BE2C (cell line): ENCODE measurements at regions not wholly inside any gene's neighbourhood (a gene's known extent, or its start where the extent isn't known, plus 50 kb on each side); places are given as distances from the start of the nearest gene placed in this dataset.

ENCODE experiments used
- DNase-seq: peaks from one replicate; pipeline ENCODE4 v3.0.0-alpha.2; 2020
- H3K27me3 ChIP-seq: fragments of 250-450 bp; sonication (Bioruptor Pico); 2 replicates; pipeline ENCODE4 v1.5.1; 2020; ENCODE audit warnings: mild to moderate bottlenecking
- H3K36me3 ChIP-seq: fragments of 250-450 bp; sonication (Bioruptor Pico); 2 replicates; pipeline ENCODE4 v1.5.1; 2020; ENCODE audit warnings: mild to moderate bottlenecking
- H3K4me1 ChIP-seq: fragments of 250-450 bp; sonication (Bioruptor Pico); 2 replicates; pipeline ENCODE4 v1.5.1; 2020
- H3K4me3 ChIP-seq: 2 replicates; pipeline ENCODE4 v1.5.1; 2011; ENCODE audit warnings: low read depth, low read length
- H3K9me3 ChIP-seq: fragments of 250-450 bp; sonication (Bioruptor Pico); 2 replicates; pipeline ENCODE4 v1.5.1; 2020
- CTCF ChIP-seq: IDR thresholded peaks from 2 replicates; pipeline ENCODE4 v1.5.1; 2012; ENCODE audit warnings: mild to moderate bottlenecking, low read depth, low read length

- H3K36me3 ChIP-seq, result no peaks in the 10 kb centered on the region
- no peaks in the 10 kb centered on the region for H3K9me3 ChIP-seq
- no peak for TF ChIP-seq CTCF
- no peak for DNase-seq
- H3K4me3 ChIP-seq, result no peak overlapping the region
- H3K4me1 ChIP-seq, result no peaks in the 10 kb centered on the region; the same call in 1 of the 2 replicates
- H3K27me3 ChIP-seq, result peaks cover 11% of the 10 kb centered on the region
Measured at GRCh38 chr20:41877911-41878310, 259.7 kb upstream of the CHD6 start.

- TF ChIP-seq CTCF, result no peak
- H3K4me1 ChIP-seq, result no peaks in the 10 kb centered on the region; the same call in 1 of the 2 replicates
- peaks cover 3% of the 10 kb centered on the region; the same call in 1 of the 2 replicates for H3K27me3 ChIP-seq
- DNase-seq, result no peak
- no peak overlapping the region for H3K4me3 ChIP-seq
- no peaks in the 10 kb centered on the region for H3K36me3 ChIP-seq
- H3K9me3 ChIP-seq, result no peaks in the 10 kb centered on the region
Measured at GRCh38 chr20:41874658-41875057, 256.5 kb upstream of the CHD6 start.

GRCh38 chr20:41872930-41873329, 254.8 kb upstream of the CHD6 start:
- DNase-seq, result no peak
- Histone ChIP-seq H3K9me3 (no peaks in the 10 kb centered on the region), H3K27me3 (peaks cover 3% of the 10 kb centered on the region; the same call in 1 of the 2 replicates), H3K4me1 (no peaks in the 10 kb centered on the region), H3K4me3 (no peak overlapping the region), H3K36me3 (no peaks in the 10 kb centered on the region)
- TF ChIP-seq CTCF, result no peak

- no peaks in the 10 kb centered on the region for H3K9me3 ChIP-seq
- H3K4me3 ChIP-seq, result no peak overlapping the region
- no peak for TF ChIP-seq CTCF
- no peak for DNase-seq
- no peaks in the 10 kb centered on the region for H3K4me1 ChIP-seq
- H3K36me3 ChIP-seq, result no peaks in the 10 kb centered on the region
- H3K27me3 ChIP-seq, result no peaks in the 10 kb centered on the region; the same call in 1 of the 2 replicates
Measured at GRCh38 chr20:41870869-41871462, 252.8 kb upstream of the CHD6 start.

- TF ChIP-seq CTCF, result no peak
- H3K36me3 ChIP-seq, result no peaks in the 10 kb centered on the region
- no peaks in the 10 kb centered on the region; the same call in 1 of the 2 replicates for H3K27me3 ChIP-seq
- H3K4me3 ChIP-seq, result no peak overlapping the region
- no peaks in the 10 kb centered on the region for H3K9me3 ChIP-seq
- no peak for DNase-seq
- no peaks in the 10 kb centered on the region for H3K4me1 ChIP-seq
Measured at GRCh38 chr20:41869261-41869660, 251.1 kb upstream of the CHD6 start.

GRCh38 chr20:41865938-41866337, 247.8 kb upstream of the CHD6 start:
- no peak for DNase-seq
- H3K36me3 ChIP-seq, result no peaks in the 10 kb centered on the region
- H3K9me3 ChIP-seq, result no peaks in the 10 kb centered on the region
- no peak overlapping the region for H3K4me3 ChIP-seq
- no peaks in the 10 kb centered on the region; the same call in 1 of the 2 replicates for H3K27me3 ChIP-seq
- TF ChIP-seq CTCF, result no peak
- H3K4me1 ChIP-seq, result no peaks in the 10 kb centered on the region
